ENCODE measurements at regions not wholly inside any gene's neighbourhood (a gene's known extent, or its start where the extent isn't known, plus 50 kb on each side); places are given as distances from the start of the nearest gene placed in this dataset.
"Not testable (repeated sequence)": the region's sequence is repeated elsewhere in the genome, so short reads cannot be mapped to it uniquely, and the experiment has no call there.

DNA sequence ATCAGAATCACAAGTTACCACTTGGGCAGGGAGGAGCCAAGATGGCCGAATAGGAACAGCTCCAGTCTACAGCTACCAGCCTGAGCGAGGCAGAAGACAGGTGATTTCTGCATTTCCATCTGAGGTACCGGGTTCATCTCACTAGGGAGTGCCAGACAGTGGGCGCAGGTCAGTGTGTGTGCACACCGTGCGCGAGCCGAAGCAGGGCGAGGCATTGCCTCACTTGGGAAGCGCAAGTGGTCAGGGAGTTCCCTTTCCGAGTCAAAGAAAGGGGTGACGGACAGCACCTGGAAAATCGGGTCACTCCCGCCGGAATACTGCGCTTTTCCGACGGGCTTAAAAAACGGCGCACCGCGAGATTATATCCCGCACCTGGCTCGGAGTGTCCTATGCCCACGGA lies 99.8 kb upstream of the PBX1 start:
- intact Hi-C loops (cut with DNase I); DNase-seq: not testable (repeated sequence)

DNA sequence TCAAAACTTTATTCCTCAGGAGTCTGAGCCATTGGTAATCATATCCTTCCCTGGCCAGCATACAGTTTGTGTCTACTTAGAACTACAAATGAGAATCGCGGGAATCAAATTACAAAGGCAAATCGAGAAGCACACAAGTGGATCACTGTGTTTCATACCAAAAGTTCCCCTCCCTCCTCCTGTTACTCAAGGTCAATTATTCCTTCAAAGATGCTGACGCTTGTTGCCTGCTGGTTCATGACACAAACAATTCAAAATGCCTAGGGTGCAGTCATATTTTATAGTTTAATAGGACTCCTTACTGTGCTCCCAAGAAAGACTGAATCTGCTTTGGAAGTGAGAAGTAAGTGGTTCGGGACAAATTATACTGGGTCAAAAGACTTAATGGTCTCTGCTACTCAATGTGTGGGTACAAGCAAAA lies 93.0 kb upstream of the PBX1 start:
- intact Hi-C loops (cut with DNase I), result no loop called here
- no peak for DNase-seq

DNA sequence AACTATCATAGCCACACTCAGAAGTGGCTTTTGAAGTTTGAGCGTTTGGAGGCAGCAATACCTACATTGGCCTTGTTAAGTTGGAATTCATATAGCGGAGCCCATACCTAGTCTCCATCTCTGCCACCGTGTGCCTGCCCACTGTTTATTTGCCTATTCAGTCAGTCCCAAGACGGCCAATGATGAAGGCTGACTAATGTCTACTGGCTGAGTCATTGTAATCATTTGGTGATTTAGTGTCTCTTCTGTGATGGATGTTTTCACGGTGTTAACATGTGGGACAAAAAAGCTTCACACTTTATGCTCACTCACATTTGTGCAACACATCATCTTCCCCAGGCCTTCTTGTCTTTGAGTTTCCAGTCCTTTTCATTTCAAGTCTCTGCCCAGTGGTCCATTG lies 92.6 kb upstream of the PBX1 start:
- DNase-seq, result no peak
- intact Hi-C loops (cut with DNase I), result no loop called here

DNA sequence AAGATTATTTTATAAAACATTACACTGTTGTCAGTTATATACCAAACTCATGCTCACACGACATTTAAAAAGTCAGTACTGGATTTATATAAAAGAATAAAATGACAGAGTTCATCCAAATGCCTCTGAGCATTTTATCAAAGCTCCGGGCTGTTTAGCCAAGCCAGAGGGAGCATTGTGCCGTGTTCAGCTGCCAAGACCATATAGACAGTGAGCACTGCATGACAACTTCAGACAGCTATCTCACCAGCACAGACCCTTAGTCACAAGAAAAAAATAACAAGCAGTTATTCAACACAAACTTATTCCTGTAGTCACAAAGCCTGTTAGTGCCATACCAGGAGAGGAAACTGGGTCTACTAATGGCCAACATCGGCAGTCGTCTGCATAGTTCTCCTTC lies 88.0 kb upstream of the PBX1 start:
- intact Hi-C loops (cut with DNase I), result no loop called here
- DNase-seq, result no peak

DNA sequence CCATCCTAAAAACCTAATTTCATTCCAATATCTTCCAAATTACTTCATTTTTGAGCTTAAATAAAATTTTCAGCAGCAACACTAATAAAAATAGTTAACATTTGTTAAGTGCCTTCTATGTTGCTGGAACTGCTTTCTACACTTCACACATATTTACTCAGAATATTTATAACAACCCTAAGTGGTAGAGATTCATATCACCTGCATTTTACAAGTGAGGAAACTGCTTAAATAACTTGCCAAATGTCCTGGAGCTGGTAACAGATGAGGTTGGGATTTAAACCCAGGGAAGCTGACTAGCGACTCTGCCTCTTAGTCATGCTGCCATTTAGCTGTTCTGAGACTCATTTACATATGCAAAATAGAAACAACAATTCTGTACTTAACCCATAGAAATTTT lies 86.1 kb upstream of the PBX1 start:
- DNase-seq, result no peak
- intact Hi-C loops (cut with DNase I), result no loop called here

DNA sequence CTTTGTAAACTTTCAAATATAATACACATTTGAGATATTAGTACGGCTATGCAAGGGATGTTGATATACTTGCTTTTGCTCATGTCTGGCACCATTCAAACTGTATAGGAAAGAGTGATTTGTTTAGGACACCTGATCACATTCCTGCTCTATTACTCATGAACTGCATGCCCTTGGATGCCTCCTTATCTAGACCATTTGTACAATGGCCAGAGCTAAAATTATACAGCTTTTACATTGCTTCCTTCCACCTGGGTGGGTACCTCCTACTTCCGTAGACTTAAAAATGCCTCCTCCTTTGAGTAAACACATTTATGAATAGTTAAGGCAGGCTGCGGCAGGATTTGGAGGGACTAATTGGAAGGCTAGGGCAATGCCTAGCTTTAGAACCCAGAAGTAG lies 85.4 kb upstream of the PBX1 start:
- DNase-seq, result no peak
- intact Hi-C loops (cut with DNase I), result no loop called here

DNA sequence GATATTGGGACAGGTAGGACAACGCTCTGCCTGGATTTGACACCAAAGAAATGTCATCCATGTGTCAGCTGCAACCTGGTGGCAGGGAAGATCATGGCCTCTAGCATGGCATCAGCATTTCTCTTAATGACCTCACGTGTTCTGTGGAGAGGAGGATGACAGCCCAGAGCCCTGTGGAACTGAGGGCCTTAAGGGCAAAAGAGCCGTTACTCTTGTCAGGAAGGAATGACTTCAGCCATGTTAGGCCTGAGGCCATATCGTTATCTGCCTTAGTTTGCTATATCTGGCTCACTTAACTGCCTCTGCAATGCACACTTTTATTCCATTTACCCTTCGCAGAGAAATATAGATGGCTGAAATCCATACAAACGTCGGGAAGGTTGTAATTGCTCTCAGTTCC lies 83.2 kb upstream of the PBX1 start:
- intact Hi-C loops (cut with DNase I), result no loop called here
- DNase-seq, result no peak

DNA sequence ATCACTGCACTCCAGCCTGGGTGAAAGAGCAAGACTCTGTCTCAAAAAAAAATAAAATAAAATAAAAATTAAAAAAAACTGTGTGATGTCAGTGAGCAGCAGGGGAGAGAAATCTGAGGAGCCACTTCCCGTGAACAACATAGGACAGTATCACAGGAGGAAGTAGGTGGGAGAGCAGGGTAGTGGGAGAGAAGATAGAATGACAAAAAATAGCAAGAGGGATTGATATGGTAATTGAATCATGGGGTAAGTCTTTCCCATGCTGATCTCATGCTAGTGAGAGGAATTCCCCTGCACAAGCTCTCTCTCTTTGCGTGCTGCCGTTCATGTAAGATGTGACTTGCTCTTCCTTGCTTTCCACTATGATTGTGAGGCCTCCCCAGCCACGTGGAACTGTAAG lies 81.6 kb upstream of the PBX1 start:
- intact Hi-C loops (cut with DNase I), result no loop called here
- DNase-seq, result no peak

DNA sequence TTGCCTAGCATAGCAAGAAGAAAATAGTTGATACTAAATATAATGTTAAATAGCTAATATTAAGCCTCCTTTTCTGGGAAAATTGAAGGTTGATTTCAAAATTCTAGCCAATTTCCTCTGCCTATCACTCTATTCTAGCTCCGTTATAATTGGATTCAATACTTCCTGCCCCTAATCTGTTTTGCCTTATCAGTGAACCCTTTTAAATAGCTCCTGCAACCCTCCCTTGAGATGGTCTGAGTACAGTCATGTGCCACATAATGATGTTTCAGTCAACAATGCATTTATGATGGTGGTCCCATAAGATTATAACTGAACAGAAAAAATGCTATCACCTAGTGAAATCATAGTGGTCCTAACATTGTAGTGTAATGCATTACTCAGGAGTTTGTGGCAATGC lies 79.7 kb upstream of the PBX1 start:
- no peak for DNase-seq
- intact Hi-C loops (cut with DNase I), result no loop called here

DNA sequence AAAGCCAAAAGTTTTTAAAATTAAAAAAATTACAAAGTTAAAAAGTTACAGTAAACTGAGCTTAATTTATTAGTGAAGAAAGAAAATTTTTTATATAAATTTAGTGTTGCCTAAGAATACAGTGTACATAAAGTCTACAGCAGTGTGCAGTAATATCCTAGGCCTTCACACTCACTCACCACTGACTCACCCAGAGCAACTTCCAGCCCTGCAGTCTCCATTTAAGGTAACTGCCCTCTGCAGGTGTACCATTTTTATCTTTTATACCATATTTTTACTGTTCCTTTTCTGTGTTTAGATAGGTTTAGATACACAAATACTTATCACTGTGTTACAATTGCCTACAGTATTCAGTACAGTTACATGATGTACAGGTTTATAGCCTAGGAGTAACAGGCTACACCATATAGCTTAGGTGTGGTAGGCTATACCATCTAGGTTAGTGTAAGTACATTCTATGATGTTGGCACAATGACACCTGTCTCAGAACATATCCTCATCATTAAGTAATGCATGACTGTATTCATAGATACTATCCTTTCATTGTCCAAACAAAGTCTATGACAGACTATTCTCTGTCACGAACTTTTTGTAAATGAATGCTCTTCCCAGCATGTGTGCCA lies 78.6 kb upstream of the PBX1 start:
- no peak for DNase-seq

DNA sequence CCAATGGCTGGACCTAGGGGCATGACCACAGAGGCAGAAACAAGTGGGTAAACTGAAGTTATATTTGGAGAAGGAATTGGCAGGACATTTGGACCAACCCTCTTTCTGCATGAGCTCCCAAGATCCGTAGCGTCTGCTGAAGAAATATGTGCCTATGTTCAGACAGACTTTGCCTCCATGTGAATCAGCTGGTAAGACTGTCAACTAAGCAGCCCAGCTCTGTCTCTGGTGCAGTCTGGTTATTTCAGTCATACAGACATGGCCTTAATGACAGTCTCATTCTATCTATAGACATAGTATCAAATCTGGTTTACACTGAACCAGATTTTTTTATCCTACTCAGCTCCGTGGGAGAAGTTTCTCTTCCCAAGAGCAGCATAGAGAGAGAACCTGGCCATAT lies 63.1 kb upstream of the PBX1 start:
- intact Hi-C loops (cut with DNase I), result no loop called here
- no peak for DNase-seq

More for the DNA sequence above, 78.6 kb upstream of the PBX1 start:
- intact Hi-C loops (cut with DNase I), result no loop called here

DNA sequence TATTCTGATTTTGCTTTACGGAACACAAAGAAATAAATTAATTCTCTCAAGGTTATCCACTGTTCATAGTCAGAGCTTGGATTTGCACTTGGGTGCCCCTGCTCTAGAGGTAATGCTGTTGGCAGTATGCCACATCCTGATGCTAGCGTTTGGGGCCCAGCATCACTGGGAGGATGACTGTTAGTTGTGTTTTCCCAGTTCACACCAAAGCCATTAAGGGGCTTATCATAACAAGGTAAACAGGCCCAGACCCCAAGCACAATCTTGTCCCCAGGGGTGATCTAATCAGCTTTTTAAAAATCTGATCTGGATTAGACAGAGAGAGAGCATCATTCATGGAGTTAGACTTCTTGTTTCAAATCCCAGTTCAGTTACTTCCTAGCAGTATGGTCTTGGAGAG lies 60.2 kb upstream of the PBX1 start:
- no peak for DNase-seq
- intact Hi-C loops (cut with DNase I), result no loop called here

DNA sequence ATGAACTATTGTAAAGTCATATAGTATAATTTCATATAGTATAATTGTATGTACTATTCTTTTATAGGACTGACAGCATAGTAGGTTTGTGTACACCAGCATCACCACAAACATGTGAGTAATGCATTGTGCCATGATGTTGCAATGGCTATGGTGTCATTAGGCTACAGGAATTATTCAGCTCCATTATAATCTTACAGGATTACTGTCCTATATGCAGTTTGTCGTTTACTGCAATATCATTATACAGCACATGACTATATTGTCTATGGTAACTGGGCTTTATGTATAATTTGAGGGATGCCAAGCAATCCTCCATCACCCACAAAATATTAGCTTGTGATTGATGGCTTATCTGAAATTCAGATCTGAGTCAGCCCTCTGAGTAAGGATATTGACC lies 54.2 kb upstream of the PBX1 start:
- intact Hi-C loops (cut with DNase I), result no loop called here

More for the DNA sequence above, 54.2 kb upstream of the PBX1 start:
- DNase-seq, result no peak
